Neural crest cell (in vitro differentiated cells): ENCODE measurements at regions not wholly inside any gene's neighbourhood (a gene's known extent, or its start where the extent isn't known, plus 50 kb on each side); places are given as distances from the start of the nearest gene placed in this dataset.

Experiments used
- DNase-seq: peaks from one replicate; pipeline ENCODE4 v3.0.0; 2021; ENCODE audit warnings: low read depth, mixed read lengths, low spot score
- H3K27ac Mint-ChIP-seq: one replicate; pipeline ENCODE4 v1.8.0; 2021; ENCODE audit warnings: mild to moderate bottlenecking, mixed read lengths; ENCODE audit not compliant: unreplicated experiment
- H3K27me3 Mint-ChIP-seq: 2 replicates; pipeline ENCODE4 v1.8.0; 2021; ENCODE audit warnings: low read depth, mild to moderate bottlenecking, mixed read lengths
- H3K36me3 Mint-ChIP-seq: 2 replicates; pipeline ENCODE4 v1.8.0; 2021; ENCODE audit warnings: low read depth, mild to moderate bottlenecking, mixed read lengths
- H3K4me1 Mint-ChIP-seq: 2 replicates; pipeline ENCODE4 v1.8.0; 2021; ENCODE audit warnings: mixed read lengths
- H3K4me3 Mint-ChIP-seq: one replicate; pipeline ENCODE4 v1.8.0; 2021; ENCODE audit warnings: mild to moderate bottlenecking, mixed read lengths
- H3K9me3 Mint-ChIP-seq: 2 replicates; pipeline ENCODE4 v1.8.0; 2021; ENCODE audit warnings: mixed read lengths
- TF ChIP-seq, protein P1 (sequence below): fragments of 200-600 bp; sonication (generic); conservative IDR thresholded peaks from 2 replicates; pipeline ENCODE4 v1.5.0; 2021; ENCODE audit warnings: antibody characterized with exemption, mild to moderate bottlenecking

DNA sequence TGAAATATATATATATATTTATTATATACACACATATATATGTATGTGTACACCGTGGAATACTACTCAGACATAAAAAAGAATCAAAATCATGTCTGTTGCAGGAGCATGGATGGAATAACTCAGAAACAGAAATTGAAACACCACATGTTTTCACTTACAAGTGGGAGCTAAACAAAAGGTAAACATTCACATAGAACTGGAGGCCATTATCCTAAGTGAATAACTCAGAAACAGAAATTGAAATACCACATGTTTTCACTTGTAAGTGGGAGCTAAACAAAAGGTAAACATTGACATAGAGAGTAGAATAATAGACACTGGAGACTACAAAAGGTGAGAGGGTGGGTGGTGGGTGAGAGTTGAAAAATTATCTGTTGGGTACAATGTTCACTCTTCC, 171.5 kb upstream of the GOLIM4 start:
- no peak overlapping the region for H3K4me3 Mint-ChIP-seq
- no peak overlapping the region for H3K27ac Mint-ChIP-seq
- DNase-seq = no peak
- no peaks in the 10 kb centered on the region for H3K27me3 Mint-ChIP-seq
- peaks cover under 1% of the 10 kb centered on the region for H3K36me3 Mint-ChIP-seq
- peaks cover under 1% of the 10 kb centered on the region for H3K9me3 Mint-ChIP-seq
- H3K4me1 Mint-ChIP-seq = peaks cover 14% of the 10 kb centered on the region
- TF ChIP-seq, protein P1, sequence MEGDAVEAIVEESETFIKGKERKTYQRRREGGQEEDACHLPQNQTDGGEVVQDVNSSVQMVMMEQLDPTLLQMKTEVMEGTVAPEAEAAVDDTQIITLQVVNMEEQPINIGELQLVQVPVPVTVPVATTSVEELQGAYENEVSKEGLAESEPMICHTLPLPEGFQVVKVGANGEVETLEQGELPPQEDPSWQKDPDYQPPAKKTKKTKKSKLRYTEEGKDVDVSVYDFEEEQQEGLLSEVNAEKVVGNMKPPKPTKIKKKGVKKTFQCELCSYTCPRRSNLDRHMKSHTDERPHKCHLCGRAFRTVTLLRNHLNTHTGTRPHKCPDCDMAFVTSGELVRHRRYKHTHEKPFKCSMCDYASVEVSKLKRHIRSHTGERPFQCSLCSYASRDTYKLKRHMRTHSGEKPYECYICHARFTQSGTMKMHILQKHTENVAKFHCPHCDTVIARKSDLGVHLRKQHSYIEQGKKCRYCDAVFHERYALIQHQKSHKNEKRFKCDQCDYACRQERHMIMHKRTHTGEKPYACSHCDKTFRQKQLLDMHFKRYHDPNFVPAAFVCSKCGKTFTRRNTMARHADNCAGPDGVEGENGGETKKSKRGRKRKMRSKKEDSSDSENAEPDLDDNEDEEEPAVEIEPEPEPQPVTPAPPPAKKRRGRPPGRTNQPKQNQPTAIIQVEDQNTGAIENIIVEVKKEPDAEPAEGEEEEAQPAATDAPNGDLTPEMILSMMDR = no peak

DNA sequence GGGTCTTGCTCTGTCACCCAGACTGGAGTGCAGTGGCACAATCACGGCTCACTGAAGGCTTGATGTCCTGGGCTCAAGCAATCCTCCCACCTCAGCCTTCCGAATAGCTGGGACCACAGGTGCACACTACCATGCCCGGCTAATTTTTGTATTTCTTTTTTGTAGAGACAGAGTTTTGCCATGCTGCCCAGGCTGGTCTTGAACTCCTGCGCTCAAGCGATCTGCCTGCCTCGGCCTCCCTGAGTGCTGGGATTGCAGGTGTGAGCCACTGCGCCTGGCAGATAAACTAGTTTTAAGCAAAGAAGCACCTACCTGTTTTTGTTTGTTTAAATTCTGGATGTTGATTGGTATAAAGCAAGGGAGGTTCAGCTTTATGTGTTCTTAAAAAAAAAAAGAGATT, 170.6 kb upstream of the GOLIM4 start:
- H3K27me3 Mint-ChIP-seq = no peaks in the 10 kb centered on the region
- H3K27ac Mint-ChIP-seq = no peak overlapping the region
- no peaks in the 10 kb centered on the region for H3K9me3 Mint-ChIP-seq
- H3K4me3 Mint-ChIP-seq = no peak overlapping the region
- TF ChIP-seq, protein P1 = no peak
- peaks cover 7% of the 10 kb centered on the region for H3K4me1 Mint-ChIP-seq
- H3K36me3 Mint-ChIP-seq = no peaks in the 10 kb centered on the region
- DNase-seq = no peak

DNA sequence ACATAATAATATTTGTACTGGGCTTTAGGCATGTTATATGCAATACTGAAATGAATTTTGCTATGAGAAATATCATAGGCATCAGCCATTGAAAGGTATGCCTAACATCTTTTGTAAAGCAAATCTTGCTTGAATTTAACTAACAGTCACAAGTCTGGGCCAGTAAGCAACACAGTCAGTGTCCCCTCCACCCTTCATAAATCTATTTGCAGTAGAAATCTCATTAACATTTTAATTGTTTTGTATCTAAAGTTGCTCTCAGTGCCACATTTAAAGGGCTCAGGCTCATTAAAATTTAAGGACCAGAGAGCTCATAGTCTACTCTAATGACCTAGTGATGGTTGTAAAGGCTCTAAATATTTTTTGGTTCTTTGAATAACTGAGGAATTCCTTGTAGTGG, 167.2 kb upstream of the GOLIM4 start:
- no peak overlapping the region for H3K4me3 Mint-ChIP-seq
- no peaks in the 10 kb centered on the region for H3K4me1 Mint-ChIP-seq
- TF ChIP-seq, protein P1 = no peak
- no peaks in the 10 kb centered on the region for H3K27me3 Mint-ChIP-seq
- no peak for DNase-seq
- no peaks in the 10 kb centered on the region for H3K9me3 Mint-ChIP-seq
- peaks cover 5% of the 10 kb centered on the region for H3K36me3 Mint-ChIP-seq
- H3K27ac Mint-ChIP-seq = no peak overlapping the region

DNA sequence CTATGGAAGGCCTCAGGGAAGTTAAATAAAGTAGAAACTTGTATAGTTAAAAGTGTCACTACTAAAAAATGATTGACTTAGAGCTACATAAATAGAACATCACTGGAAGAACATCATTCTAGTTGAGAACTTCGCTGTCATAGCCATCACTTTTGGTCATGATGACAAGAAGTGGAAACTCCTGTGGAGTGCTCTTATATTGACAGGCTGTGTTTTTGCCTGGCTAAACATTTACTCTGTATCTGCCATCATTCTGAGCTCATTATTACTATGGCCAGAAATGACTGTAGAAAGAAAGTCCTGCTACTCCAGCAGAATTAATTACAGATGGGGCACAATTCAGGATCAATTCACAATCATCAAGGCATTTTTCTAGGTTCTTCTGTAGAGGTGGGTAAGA, 165.1 kb upstream of the GOLIM4 start:
- no peaks in the 10 kb centered on the region for H3K9me3 Mint-ChIP-seq
- DNase-seq = no peak
- peaks cover 21% of the 10 kb centered on the region for H3K36me3 Mint-ChIP-seq
- H3K27me3 Mint-ChIP-seq = no peaks in the 10 kb centered on the region
- no peak overlapping the region for H3K27ac Mint-ChIP-seq
- TF ChIP-seq, protein P1 = no peak
- H3K4me1 Mint-ChIP-seq = no peaks in the 10 kb centered on the region
- H3K4me3 Mint-ChIP-seq = no peak overlapping the region

DNA sequence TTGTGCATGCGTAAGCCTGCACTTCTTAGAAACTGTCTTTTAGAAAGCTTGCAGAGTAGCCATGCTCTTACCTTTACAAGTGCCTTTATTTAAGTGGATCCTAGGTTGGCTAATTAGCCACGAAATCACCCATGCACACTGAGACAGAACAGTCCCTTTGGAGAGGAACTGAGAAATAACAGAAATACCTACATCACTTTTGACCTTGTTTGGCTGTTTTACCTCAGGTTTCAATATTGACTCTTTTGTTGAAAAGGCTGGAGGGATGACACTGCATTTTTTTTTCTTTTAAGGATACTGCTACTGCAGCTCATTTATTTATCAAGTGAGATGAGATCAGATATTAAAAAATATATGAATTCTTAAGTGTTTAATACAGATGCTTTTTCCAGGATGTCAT, 155.6 kb upstream of the GOLIM4 start:
- no peak overlapping the region for H3K27ac Mint-ChIP-seq
- peaks cover 16% of the 10 kb centered on the region for H3K36me3 Mint-ChIP-seq
- DNase-seq = no peak
- H3K27me3 Mint-ChIP-seq = peaks cover 8% of the 10 kb centered on the region
- peaks cover 4% of the 10 kb centered on the region for H3K9me3 Mint-ChIP-seq
- TF ChIP-seq, protein P1 = no peak
- peak overlapping the region; percentile 96 for H3K4me3 Mint-ChIP-seq
- peaks cover 25% of the 10 kb centered on the region for H3K4me1 Mint-ChIP-seq

DNA sequence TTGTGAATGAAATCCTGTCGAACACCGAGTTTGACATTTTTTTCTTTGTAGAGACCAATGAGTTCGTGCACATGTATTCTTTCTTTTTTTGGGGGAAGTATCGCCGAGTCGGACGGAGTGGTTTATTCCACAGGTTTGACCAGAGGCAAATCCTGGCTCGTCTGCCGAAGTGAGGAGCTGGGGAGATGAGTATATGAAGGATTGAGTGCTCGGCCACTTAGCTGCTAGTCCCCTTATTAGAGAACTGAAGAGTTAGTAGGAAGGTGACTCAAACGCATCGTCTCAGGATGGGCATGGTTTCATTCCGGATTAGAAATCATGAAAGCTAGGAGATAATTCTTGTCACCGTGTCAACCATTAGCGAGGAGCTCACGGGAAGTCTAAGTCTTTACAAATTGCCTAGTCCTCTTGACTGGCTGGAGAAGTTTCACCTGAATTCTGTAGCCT, 154.7 kb upstream of the GOLIM4 start:
- no peak for DNase-seq
- peak overlapping the region; percentile 96 for H3K4me3 Mint-ChIP-seq
- TF ChIP-seq, protein P1 = no peak
- peaks cover 8% of the 10 kb centered on the region for H3K27me3 Mint-ChIP-seq
- peaks cover 4% of the 10 kb centered on the region for H3K9me3 Mint-ChIP-seq
- peaks cover 13% of the 10 kb centered on the region for H3K36me3 Mint-ChIP-seq
- peak overlapping the region; percentile 78 for H3K27ac Mint-ChIP-seq
- H3K4me1 Mint-ChIP-seq = peaks cover 25% of the 10 kb centered on the region
